HepG2 (cell line): ENCODE measurements at regions not wholly inside any gene's neighbourhood (a gene's known extent, or its start where the extent isn't known, plus 50 kb on each side); places are given as distances from the start of the nearest gene placed in this dataset.

Source experiments
- ATAC-seq: fragments of 200-7000 bp; cut with Tn5 transposase; 3 replicates; pipeline ENCODE4 v1.9.1; 2020; ENCODE audit warnings: mild to moderate bottlenecking, moderate library complexity
- BruUV-seq: library from RNA; stranded (reverse); fragments of 400-500 nt; replicated peaks from 2 replicates; lab custom pipeline; 2021; lab: Mats Ljungman, UMichigan
- CTCF ChIA-PET: fragments of 300-600 bp; formaldehyde crosslinking; extraction: SDS; loops from one replicate; lab custom pipeline; 2021; ENCODE audit warnings: low total read pairs, inconsistent platforms, low intra/inter-chr PET ratio; lab: Yijun Ruan, JAX
- POLR2A ChIA-PET: fragments of 350-600 bp; sonication (Branson Sonifier 250); formaldehyde crosslinking; loops from one replicate; lab custom pipeline; 2020; ENCODE audit warnings: antibody characterized with exemption, inconsistent platforms; lab: Yijun Ruan, JAX
- DNase-seq: peaks from one replicate; pipeline ENCODE4 v3.0.0-alpha.2; 2015; ENCODE audit warnings: low spot score
- FAIRE-seq: peaks from 3 replicates; lab custom pipeline; 2011; peaks lifted over from hg19 to GRCh38; lab: Jason Lieb, UNC
- H2AFZ ChIP-seq: one replicate; pipeline ENCODE4 v1.6.1; 2011; ENCODE audit warnings: low read length, inconsistent platforms
- H3K27ac ChIP-seq: fragments of 300-600 bp; 3 replicates; pipeline ENCODE4 v1.8.0; 2011; ENCODE audit warnings: mixed run types, mild to moderate bottlenecking, mixed read lengths, low read length, inconsistent platforms; ENCODE audit not compliant: insufficient read depth; ENCODE audit errors: extremely low read length
- H3K27me3 ChIP-seq, 2 experiments: fragments of 200-600 bp in 1 of 2; 2 replicates in 1 of 2; 3 replicates in 1 of 2; pipeline versions ENCODE4 v1.6.0 to v1.8.0; 2011; ENCODE audit warnings: low read length in 2 of 2, mild to moderate bottlenecking in 2 of 2, moderate library complexity in 2 of 2, inconsistent platforms in 1 of 2; ENCODE audit not compliant: insufficient read depth in 2 of 2, control insufficient read depth in 1 of 2
- H3K36me3 ChIP-seq, 2 experiments: fragments of 200-600 bp in 1 of 2; replicated peaks in 1 of 2; 2 replicates in 1 of 2; 3 replicates in 1 of 2; pipeline versions ENCODE4 v1.5.1 to v1.8.0; 2011; ENCODE audit warnings: low read length in 2 of 2, inconsistent platforms in 1 of 2; ENCODE audit not compliant: insufficient read depth in 2 of 2, control insufficient read depth in 1 of 2
- H3K4me1 ChIP-seq: 2 replicates; pipeline ENCODE4 v1.5.1; 2012; ENCODE audit warnings: low read length, inconsistent platforms; ENCODE audit not compliant: insufficient read depth
- H3K4me2 ChIP-seq: 2 replicates; pipeline ENCODE4 v1.6.0; 2011; ENCODE audit warnings: low read depth, low read length, inconsistent platforms
- H3K4me3 ChIP-seq, 3 experiments: fragments of 200-600 bp in 1 of 3; sonication (generic), shearing (Covaris generic) in 1 of 3; replicated peaks in 1 of 3; 2 replicates each; pipeline ENCODE4 v1.5.1; 2011 to 2016; ENCODE audit warnings: low read length in 3 of 3, inconsistent platforms in 2 of 3, low read depth in 2 of 3, mild to moderate bottlenecking in 2 of 3, control low read depth in 1 of 3, mixed read lengths in 1 of 3; ENCODE audit not compliant: insufficient read depth in 1 of 3
- H3K79me2 ChIP-seq: one replicate; pipeline ENCODE4 v1.6.1; 2011; ENCODE audit warnings: low read length, inconsistent platforms; ENCODE audit not compliant: insufficient read depth
- H3K9ac ChIP-seq: 2 replicates; pipeline ENCODE4 v1.6.0; 2011; ENCODE audit warnings: mild to moderate bottlenecking, low read depth, low read length, inconsistent platforms; ENCODE audit not compliant: insufficient read depth
- H3K9me3 ChIP-seq: 2 replicates; pipeline ENCODE4 v1.5.1; 2012; ENCODE audit warnings: mild to moderate bottlenecking, low read length
- H4K20me1 ChIP-seq: 2 replicates; pipeline ENCODE4 v1.6.0; 2011; ENCODE audit warnings: inconsistent platforms, mild to moderate bottlenecking, low read length, moderate library complexity; ENCODE audit not compliant: insufficient read depth
- BRCA1 ChIP-seq: sonication (generic); formaldehyde crosslinking; IDR thresholded peaks from 2 replicates; pipeline ENCODE4 v1.4.0; 2020; ENCODE audit warnings: missing genetic modification reagents
- ELF3 ChIP-seq: IDR thresholded peaks from 2 replicates; pipeline ENCODE4 v1.6.1; 2016; ENCODE audit warnings: missing genetic modification reagents, missing compliant biosample characterization
- EP300 ChIP-seq, 3 experiments: sonication (generic) in 1 of 3; formaldehyde crosslinking in 1 of 3; IDR thresholded peaks; 2 replicates each; pipeline versions ENCODE4 v1.5.1 to v1.6.1; 2011 to 2020; ENCODE audit warnings: low read depth in 2 of 3, low read length in 2 of 3, borderline replicate concordance in 1 of 3, improper control_type of control experiment in 1 of 3, mild to moderate bottlenecking in 1 of 3, missing genetic modification reagents in 1 of 3, moderate library complexity in 1 of 3
- GTF3A ChIP-seq: sonication (generic); formaldehyde crosslinking; conservative IDR thresholded peaks from 2 replicates; pipeline ENCODE4 v1.4.0; 2020; ENCODE audit warnings: mild to moderate bottlenecking, missing genetic modification reagents
- IRF2 ChIP-seq: IDR thresholded peaks from 2 replicates; pipeline ENCODE4 v1.6.1; 2018; ENCODE audit warnings: missing genetic modification reagents, missing compliant biosample characterization
- RBFOX2 ChIP-seq: fragments of 200-400 bp; formaldehyde crosslinking; IDR thresholded peaks from 2 replicates; pipeline ENCODE4 v1.6.1; 2017; ENCODE audit warnings: low read depth, mild to moderate bottlenecking, low read length
- SALL1 ChIP-seq: sonication (generic); formaldehyde crosslinking; IDR thresholded peaks from 2 replicates; pipeline ENCODE4 v1.8.0; 2022; ENCODE audit warnings: mild to moderate bottlenecking, missing genetic modification reagents
- SAP130 ChIP-seq: IDR thresholded peaks from 2 replicates; pipeline ENCODE4 v1.6.1; 2016; ENCODE audit warnings: low read depth
- SIN3A ChIP-seq: IDR thresholded peaks from 2 replicates; pipeline ENCODE4 v1.6.1; 2011; ENCODE audit warnings: low read depth, mild to moderate bottlenecking, control low read depth, low read length, borderline replicate concordance
- SOX6 ChIP-seq, 2 experiments: fragments of 450-650 bp in 1 of 2; sonication (generic) in 1 of 2; formaldehyde crosslinking in 1 of 2; IDR thresholded peaks; 2 replicates each; pipeline versions ENCODE4 v1.4.0 to v1.6.1; 2017 to 2020; ENCODE audit warnings: antibody characterized with exemption in 1 of 2, mild to moderate bottlenecking in 1 of 2, missing genetic modification reagents in 1 of 2
- ZNF17 ChIP-seq: sonication (generic); formaldehyde crosslinking; IDR thresholded peaks from 2 replicates; pipeline ENCODE4 v1.5.0; 2020; ENCODE audit warnings: mild to moderate bottlenecking, missing genetic modification reagents
- WGBS: methylation state at CpG from one replicate; pipeline ENCODE4 v1.1.6; 2017; ENCODE audit warnings: low lambda C conversion rate; 5-methylcytosine and 5-hydroxymethylcytosine counted together
- in situ Hi-C: cut with HindIII; loops from 2 replicates; pipeline ENCODE4 v1.10.0; 2017; ENCODE audit warnings: low pct_unique_long_range_greater_than_20kb; ENCODE audit not compliant: extremely low pct_ligation_motif_present
- intact Hi-C: fragments of 100-400 bp; cut with micrococcal nuclease; formaldehyde crosslinking; loops from one replicate; pipeline ENCODE4 v1.10.0; 2022; ENCODE audit not compliant: unreplicated experiment
- TF ChIP-seq, protein P1 (sequence below): sonication (generic); formaldehyde crosslinking; IDR thresholded peaks from 2 replicates; pipeline ENCODE4 v1.8.0; 2022; ENCODE audit warnings: low read depth, missing genetic modification reagents
- TF ChIP-seq, protein P2 (sequence below): IDR thresholded peaks from 2 replicates; pipeline ENCODE4 v1.6.1; 2016; ENCODE audit warnings: low read depth
- TF ChIP-seq, protein P3 (sequence below): sonication (generic); formaldehyde crosslinking; IDR thresholded peaks from 2 replicates; pipeline ENCODE4 v1.4.0; 2020; ENCODE audit warnings: missing genetic modification reagents

DNA sequence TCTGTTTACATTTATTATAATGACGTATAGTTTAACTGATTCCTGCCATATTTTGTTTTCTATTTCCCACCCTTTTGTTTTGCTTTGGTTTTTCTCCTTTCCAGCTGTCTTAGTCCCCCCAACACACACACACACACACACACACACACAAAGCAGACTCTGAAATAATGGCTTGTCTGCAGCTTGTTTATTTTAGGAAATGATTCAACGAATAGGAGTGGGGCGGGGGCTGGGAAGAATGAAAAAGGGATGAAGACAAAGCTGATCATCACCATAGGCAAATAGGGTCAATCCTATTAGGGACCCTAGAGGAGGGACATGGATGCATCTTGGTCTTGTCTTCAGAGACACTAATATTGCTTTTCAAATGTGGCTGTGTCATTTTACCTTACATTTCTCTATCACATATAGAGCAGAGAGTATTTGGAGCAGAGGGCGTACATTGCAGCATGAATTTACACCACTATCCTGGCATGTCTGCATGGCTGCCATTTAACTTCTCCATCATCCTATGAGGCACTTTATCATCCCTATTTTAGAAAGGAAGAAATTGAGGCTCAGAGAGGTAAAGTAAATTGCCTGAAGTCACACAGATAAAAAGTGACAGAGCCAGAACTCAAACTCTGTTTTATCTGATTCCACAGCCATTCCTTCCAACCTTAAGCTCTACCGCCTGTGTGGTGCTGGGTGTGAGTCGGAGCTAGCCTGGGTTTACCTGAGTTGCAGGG, 147.2 kb upstream of the TPM1 start:
- intact Hi-C loops = loop anchor here (10.0 kb wide), 1 partner anchor 119 kb away; no protein-coding TSS in a partner anchor
- Histone ChIP-seq H3K9me3 (no peaks in the 10 kb centered on the region), H3K4me2 (peak overlapping the region; percentile 83), H3K27me3 (no peaks in the 10 kb centered on the region), H3K79me2 (no peaks in the 10 kb centered on the region), H3K4me1 (peaks cover 53% of the 10 kb centered on the region), H2AFZ (no peak overlapping the region), H3K4me3 (no peak overlapping the region; a peak in 2 of 6 replicates), H4K20me1 (no peaks in the 10 kb centered on the region), H3K36me3 (no peaks in the 10 kb centered on the region), H3K27ac (peak overlapping the region; percentile 63), H3K9ac (no peak overlapping the region; the same call in 1 of the 2 replicates)
- no TSS peak for BruUV-seq
- ChIA-PET POLR2A (interaction anchor here (0.9 to 3.0 kb wide), 2 partner anchors 8 to 45 kb away, joined by 3 to 45 read pairs; no protein-coding TSS in a partner anchor), CTCF (no interaction called here)
- DNase-seq (peak; percentile 30), FAIRE-seq (no peak), ATAC-seq (no peak)
- whole genome bisulfite sequencing = 71% methylated on average over 5 of the region's 6 CpGs
- in situ Hi-C loops = no loop called here
- TF ChIP-seq SIN3A (no peak), SOX6 (IDR thresholded peaks at IDR 0.05) (no peak), SOX6 (CRISPR knock-in tag; IDR thresholded peaks at IDR 0.05) (peak; percentile 29; the same call in 1 of the 2 replicates), RBFOX2 (0 out of 2 replicates have a peak, but pooled peaks have one; percentile 14), SALL1 (CRISPR knock-in tag) (0 out of 2 replicates have a peak, but pooled peaks have one; percentile 18), BRCA1 (no peak), IRF2 (CRISPR knock-in tag) (no peak), SAP130 (CRISPR knock-in tag) (no peak), GTF3A (CRISPR knock-in tag) (no peak), EP300 (IDR thresholded peaks at IDR 0.05; ENCODE audit: low read depth in 2 of 2, low read length in 2 of 2) (peak in 1 of 2 experiments; percentile 23; a peak in 1 of 4 replicates), EP300 (CRISPR knock-in tag; IDR thresholded peaks at IDR 0.05; ENCODE audit: borderline replicate concordance) (no peak), ZNF17 (CRISPR knock-in tag) (no peak), ELF3 (CRISPR knock-in tag) (no peak)
- TF ChIP-seq, protein P1, sequence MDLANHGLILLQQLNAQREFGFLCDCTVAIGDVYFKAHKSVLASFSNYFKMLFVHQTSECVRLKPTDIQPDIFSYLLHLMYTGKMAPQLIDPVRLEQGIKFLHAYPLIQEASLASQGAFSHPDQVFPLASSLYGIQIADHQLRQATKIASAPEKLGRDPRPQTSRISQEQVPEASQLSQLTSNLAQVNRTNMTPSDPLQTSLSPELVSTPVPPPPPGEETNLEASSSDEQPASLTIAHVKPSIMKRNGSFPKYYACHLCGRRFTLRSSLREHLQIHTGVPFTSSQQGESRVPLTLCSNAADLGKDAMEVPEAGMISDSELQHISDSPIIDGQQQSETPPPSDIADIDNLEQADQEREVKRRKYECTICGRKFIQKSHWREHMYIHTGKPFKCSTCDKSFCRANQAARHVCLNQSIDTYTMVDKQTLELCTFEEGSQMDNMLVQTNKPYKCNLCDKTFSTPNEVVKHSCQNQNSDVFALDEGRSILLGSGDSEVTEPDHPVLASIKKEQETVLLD (CRISPR knock-in tag) = no peak
- TF ChIP-seq, protein P2, sequence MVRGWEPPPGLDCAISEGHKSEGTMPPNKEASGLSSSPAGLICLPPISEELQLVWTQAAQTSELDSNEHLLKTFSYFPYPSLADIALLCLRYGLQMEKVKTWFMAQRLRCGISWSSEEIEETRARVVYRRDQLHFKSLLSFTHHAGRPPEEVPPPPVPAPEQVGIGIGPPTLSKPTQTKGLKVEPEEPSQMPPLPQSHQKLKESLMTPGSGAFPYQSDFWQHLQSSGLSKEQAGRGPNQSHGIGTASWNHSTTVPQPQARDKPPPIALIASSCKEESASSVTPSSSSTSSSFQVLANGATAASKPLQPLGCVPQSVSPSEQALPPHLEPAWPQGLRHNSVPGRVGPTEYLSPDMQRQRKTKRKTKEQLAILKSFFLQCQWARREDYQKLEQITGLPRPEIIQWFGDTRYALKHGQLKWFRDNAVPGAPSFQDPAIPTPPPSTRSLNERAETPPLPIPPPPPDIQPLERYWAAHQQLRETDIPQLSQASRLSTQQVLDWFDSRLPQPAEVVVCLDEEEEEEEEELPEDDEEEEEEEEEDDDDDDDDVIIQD (CRISPR knock-in tag) = no peak
- TF ChIP-seq, protein P3, sequence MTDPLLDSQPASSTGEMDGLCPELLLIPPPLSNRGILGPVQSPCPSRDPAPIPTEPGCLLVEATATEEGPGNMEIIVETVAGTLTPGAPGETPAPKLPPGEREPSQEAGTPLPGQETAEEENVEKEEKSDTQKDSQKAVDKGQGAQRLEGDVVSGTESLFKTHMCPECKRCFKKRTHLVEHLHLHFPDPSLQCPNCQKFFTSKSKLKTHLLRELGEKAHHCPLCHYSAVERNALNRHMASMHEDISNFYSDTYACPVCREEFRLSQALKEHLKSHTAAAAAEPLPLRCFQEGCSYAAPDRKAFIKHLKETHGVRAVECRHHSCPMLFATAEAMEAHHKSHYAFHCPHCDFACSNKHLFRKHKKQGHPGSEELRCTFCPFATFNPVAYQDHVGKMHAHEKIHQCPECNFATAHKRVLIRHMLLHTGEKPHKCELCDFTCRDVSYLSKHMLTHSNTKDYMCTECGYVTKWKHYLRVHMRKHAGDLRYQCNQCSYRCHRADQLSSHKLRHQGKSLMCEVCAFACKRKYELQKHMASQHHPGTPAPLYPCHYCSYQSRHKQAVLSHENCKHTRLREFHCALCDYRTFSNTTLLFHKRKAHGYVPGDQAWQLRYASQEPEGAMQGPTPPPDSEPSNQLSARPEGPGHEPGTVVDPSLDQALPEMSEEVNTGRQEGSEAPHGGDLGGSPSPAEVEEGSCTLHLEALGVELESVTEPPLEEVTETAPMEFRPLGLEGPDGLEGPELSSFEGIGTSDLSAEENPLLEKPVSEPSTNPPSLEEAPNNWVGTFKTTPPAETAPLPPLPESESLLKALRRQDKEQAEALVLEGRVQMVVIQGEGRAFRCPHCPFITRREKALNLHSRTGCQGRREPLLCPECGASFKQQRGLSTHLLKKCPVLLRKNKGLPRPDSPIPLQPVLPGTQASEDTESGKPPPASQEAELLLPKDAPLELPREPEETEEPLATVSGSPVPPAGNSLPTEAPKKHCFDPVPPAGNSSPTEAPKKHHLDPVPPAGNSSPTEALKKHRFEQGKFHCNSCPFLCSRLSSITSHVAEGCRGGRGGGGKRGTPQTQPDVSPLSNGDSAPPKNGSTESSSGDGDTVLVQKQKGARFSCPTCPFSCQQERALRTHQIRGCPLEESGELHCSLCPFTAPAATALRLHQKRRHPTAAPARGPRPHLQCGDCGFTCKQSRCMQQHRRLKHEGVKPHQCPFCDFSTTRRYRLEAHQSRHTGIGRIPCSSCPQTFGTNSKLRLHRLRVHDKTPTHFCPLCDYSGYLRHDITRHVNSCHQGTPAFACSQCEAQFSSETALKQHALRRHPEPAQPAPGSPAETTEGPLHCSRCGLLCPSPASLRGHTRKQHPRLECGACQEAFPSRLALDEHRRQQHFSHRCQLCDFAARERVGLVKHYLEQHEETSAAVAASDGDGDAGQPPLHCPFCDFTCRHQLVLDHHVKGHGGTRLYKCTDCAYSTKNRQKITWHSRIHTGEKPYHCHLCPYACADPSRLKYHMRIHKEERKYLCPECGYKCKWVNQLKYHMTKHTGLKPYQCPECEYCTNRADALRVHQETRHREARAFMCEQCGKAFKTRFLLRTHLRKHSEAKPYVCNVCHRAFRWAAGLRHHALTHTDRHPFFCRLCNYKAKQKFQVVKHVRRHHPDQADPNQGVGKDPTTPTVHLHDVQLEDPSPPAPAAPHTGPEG = no peak
